Neural progenitor cell (in vitro differentiated cells): ENCODE measurements at regions not wholly inside any gene's neighbourhood (a gene's known extent, or its start where the extent isn't known, plus 50 kb on each side); places are given as distances from the start of the nearest gene placed in this dataset.
A peak's percentile ranks its signal among the peaks of the same experiment; 100 is the strongest.

Experiments
- DNase-seq: peaks from one replicate; pipeline ENCODE4 v3.0.0-alpha.2; 2016; ENCODE audit warnings: low spot score
- H2AFZ ChIP-seq: fragments of 200-600 bp; sonication (generic); replicated peaks from 2 replicates; pipeline ENCODE4 v1.6.1; 2016; ENCODE audit warnings: antibody characterized with exemption
- H3F3A ChIP-seq: fragments of 200-600 bp; sonication (generic); 2 replicates; pipeline ENCODE4 v1.6.1; 2016; ENCODE audit warnings: antibody characterized with exemption, low read depth
- H3K27ac ChIP-seq: fragments of 200-600 bp; sonication (generic); 2 replicates; pipeline ENCODE4 v1.5.1; 2016; ENCODE audit warnings: mild to moderate bottlenecking
- H3K27me3 ChIP-seq: fragments of 200-600 bp; sonication (generic); 2 replicates; pipeline ENCODE4 v1.6.1; 2016; ENCODE audit warnings: mild to moderate bottlenecking, moderate library complexity
- H3K36me3 ChIP-seq: fragments of 200-600 bp; sonication (generic); 2 replicates; pipeline ENCODE4 v1.5.1; 2016
- H3K4me1 ChIP-seq: fragments of 200-600 bp; sonication (generic); 2 replicates; pipeline ENCODE4 v1.6.1; 2016; ENCODE audit warnings: mixed run types
- H3K4me2 ChIP-seq: fragments of 200-600 bp; sonication (generic); 2 replicates; pipeline ENCODE4 v1.6.1; 2016
- H3K4me3 ChIP-seq: fragments of 200-600 bp; sonication (generic); 2 replicates; pipeline ENCODE4 v1.5.1; 2016
- H3K79me2 ChIP-seq: fragments of 200-600 bp; sonication (generic); 2 replicates; pipeline ENCODE4 v1.6.1; 2016; ENCODE audit warnings: low read depth
- H3K9ac ChIP-seq: fragments of 200-600 bp; sonication (generic); 2 replicates; pipeline ENCODE4 v1.6.1; 2016
- H3K9me3 ChIP-seq: fragments of 200-600 bp; sonication (generic); 2 replicates; pipeline ENCODE4 v1.5.1; 2016; ENCODE audit warnings: low read depth
- H4K20me1 ChIP-seq: fragments of 200-600 bp; sonication (generic); 2 replicates; pipeline ENCODE4 v1.6.1; 2016; ENCODE audit warnings: low read depth
- H3K27ac Mint-ChIP-seq: 3 replicates; pipeline ENCODE4 v1.8.0; 2021; ENCODE audit warnings: mixed read lengths
- H3K27me3 Mint-ChIP-seq: 2 replicates; pipeline ENCODE4 v1.8.0; 2022; ENCODE audit warnings: low read depth, mild to moderate bottlenecking, inconsistent platforms, moderate library complexity, mixed read lengths; ENCODE audit not compliant: insufficient read depth
- H3K36me3 Mint-ChIP-seq: 3 replicates; pipeline ENCODE4 v1.8.0; 2021; ENCODE audit warnings: mixed read lengths
- H3K4me1 Mint-ChIP-seq: 3 replicates; pipeline ENCODE4 v1.8.0; 2021; ENCODE audit warnings: mixed read lengths
- H3K4me3 Mint-ChIP-seq: 3 replicates; pipeline ENCODE4 v1.8.0; 2021; ENCODE audit warnings: mild to moderate bottlenecking, moderate library complexity, mixed read lengths
- H3K9me3 Mint-ChIP-seq: 3 replicates; pipeline ENCODE4 v1.8.0; 2020; ENCODE audit warnings: mixed read lengths
- EZH2 ChIP-seq: fragments of 200-600 bp; sonication (generic); IDR thresholded peaks from 2 replicates; pipeline ENCODE4 v1.6.1; 2017; ENCODE audit warnings: antibody characterized with exemption, mild to moderate bottlenecking, moderate library complexity
- EZH2phosphoT487 ChIP-seq: fragments of 200-600 bp; sonication (generic); IDR thresholded peaks from 2 replicates; pipeline ENCODE4 v1.6.1; 2017; ENCODE audit warnings: antibody characterized with exemption
- TF ChIP-seq, protein P1 (sequence below): fragments of 200-600 bp; sonication (generic); IDR thresholded peaks from 2 replicates; pipeline ENCODE4 v1.5.1; 2017; ENCODE audit warnings: antibody characterized with exemption, mild to moderate bottlenecking

DNA sequence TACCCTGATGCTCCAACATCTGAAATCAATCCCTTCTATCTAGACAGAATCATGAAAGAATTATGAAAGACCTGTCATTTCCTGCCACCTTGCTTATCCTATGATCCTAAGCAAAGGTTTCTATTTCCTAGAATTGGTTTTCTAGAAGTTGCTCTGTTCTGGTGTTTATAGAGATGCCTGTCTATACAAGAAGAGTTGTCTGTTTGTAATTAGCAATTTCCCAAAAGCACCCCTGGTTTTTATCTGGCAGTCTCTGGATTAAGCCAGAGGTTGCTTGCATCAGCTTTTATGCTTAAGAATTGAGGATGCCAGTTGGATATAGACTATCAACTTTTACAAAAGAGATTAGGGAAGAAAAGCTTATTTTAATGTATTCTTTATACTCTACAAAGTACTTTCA is 133.0 kb upstream of the EFNA5 start:
- H2AFZ ChIP-seq: no peak overlapping the region
- Mint-ChIP-seq H3K36me3 (peaks cover 2% of the 10 kb centered on the region), H3K27ac (no peak overlapping the region), H3K4me3 (no peak overlapping the region), H3K27me3 (peaks cover 5% of the 10 kb centered on the region), H3K4me1 (peaks cover 12% of the 10 kb centered on the region), H3K9me3 (peaks cover 3% of the 10 kb centered on the region)
- H3K4me3 ChIP-seq: no peak overlapping the region
- no peaks in the 10 kb centered on the region for H3K36me3 ChIP-seq
- H3K79me2 ChIP-seq: no peaks in the 10 kb centered on the region
- peaks cover 60% of the 10 kb centered on the region for H3F3A ChIP-seq
- no peaks in the 10 kb centered on the region for H4K20me1 ChIP-seq
- no peak for TF ChIP-seq EZH2phosphoT487
- no peak for TF ChIP-seq EZH2
- TF ChIP-seq, protein P1, sequence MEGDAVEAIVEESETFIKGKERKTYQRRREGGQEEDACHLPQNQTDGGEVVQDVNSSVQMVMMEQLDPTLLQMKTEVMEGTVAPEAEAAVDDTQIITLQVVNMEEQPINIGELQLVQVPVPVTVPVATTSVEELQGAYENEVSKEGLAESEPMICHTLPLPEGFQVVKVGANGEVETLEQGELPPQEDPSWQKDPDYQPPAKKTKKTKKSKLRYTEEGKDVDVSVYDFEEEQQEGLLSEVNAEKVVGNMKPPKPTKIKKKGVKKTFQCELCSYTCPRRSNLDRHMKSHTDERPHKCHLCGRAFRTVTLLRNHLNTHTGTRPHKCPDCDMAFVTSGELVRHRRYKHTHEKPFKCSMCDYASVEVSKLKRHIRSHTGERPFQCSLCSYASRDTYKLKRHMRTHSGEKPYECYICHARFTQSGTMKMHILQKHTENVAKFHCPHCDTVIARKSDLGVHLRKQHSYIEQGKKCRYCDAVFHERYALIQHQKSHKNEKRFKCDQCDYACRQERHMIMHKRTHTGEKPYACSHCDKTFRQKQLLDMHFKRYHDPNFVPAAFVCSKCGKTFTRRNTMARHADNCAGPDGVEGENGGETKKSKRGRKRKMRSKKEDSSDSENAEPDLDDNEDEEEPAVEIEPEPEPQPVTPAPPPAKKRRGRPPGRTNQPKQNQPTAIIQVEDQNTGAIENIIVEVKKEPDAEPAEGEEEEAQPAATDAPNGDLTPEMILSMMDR: no peak
- H3K27ac ChIP-seq: peak overlapping the region; percentile 95
- DNase-seq: no peak
- no peaks in the 10 kb centered on the region for H3K9me3 ChIP-seq
- no peak overlapping the region for H3K9ac ChIP-seq
- H3K4me1 ChIP-seq: peaks cover 69% of the 10 kb centered on the region
- peak overlapping the region; percentile 73 for H3K4me2 ChIP-seq
- H3K27me3 ChIP-seq: no peaks in the 10 kb centered on the region

- Histone ChIP-seq H3K27me3 (no peaks in the 10 kb centered on the region), H3K9me3 (no peaks in the 10 kb centered on the region), H3K4me2 (no peak overlapping the region), H3K9ac (no peak overlapping the region), H3K36me3 (no peaks in the 10 kb centered on the region), H3K79me2 (no peaks in the 10 kb centered on the region), H3F3A (peaks cover 33% of the 10 kb centered on the region), H3K4me3 (no peak overlapping the region), H3K27ac (no peak overlapping the region), H2AFZ (no peak overlapping the region), H3K4me1 (peaks cover 42% of the 10 kb centered on the region), H4K20me1 (no peaks in the 10 kb centered on the region)
- Mint-ChIP-seq H3K27ac (no peak overlapping the region), H3K27me3 (peaks cover 5% of the 10 kb centered on the region), H3K4me1 (peaks cover 12% of the 10 kb centered on the region), H3K36me3 (peaks cover 2% of the 10 kb centered on the region), H3K9me3 (peaks cover 4% of the 10 kb centered on the region), H3K4me3 (no peak overlapping the region)
- TF ChIP-seq, protein P1: no peak
- TF ChIP-seq EZH2: no peak
- no peak for TF ChIP-seq EZH2phosphoT487
- DNase-seq: no peak
Observed at GRCh38 chr5:107801061-107801460, 130.3 kb upstream of the EFNA5 start.

DNA sequence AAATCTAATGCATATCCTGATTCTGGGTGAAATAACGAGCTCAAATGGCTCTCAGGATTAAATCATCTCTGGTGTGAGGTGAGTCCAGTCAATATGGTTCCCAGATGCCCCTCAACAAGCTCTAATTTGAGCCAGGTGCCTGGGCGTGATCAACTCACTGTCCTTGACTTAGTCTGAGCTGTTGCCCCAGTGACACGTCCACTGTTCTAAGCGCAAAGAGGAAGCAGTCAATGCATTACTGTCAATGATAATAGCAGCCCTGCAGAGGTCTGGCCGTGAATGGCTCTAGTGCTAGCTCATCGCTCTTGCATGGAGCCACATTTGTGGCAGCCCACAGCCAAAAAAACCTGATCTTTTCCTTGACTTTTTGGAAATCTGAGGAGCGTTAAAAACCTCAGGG is 128.6 kb upstream of the EFNA5 start:
- H3K27ac Mint-ChIP-seq: peak overlapping the region; percentile 67
- no peaks in the 10 kb centered on the region for H3K9me3 ChIP-seq
- no peak overlapping the region for H3K4me3 ChIP-seq
- no peaks in the 10 kb centered on the region for H4K20me1 ChIP-seq
- H3K4me3 Mint-ChIP-seq: no peak overlapping the region
- H3K36me3 Mint-ChIP-seq: peaks cover 2% of the 10 kb centered on the region
- H3K79me2 ChIP-seq: no peaks in the 10 kb centered on the region
- DNase-seq: peak; percentile 26
- peaks cover 12% of the 10 kb centered on the region for H3K27me3 Mint-ChIP-seq
- TF ChIP-seq EZH2phosphoT487: no peak
- no peaks in the 10 kb centered on the region for H3K36me3 ChIP-seq
- no peak overlapping the region for H3K27ac ChIP-seq
- H3K4me2 ChIP-seq: peak overlapping the region; percentile 3
- no peaks in the 10 kb centered on the region for H3K27me3 ChIP-seq
- peak overlapping the region; percentile 62 for H2AFZ ChIP-seq
- peaks cover 9% of the 10 kb centered on the region for H3K9me3 Mint-ChIP-seq
- peaks cover 25% of the 10 kb centered on the region for H3K4me1 ChIP-seq
- peaks cover 16% of the 10 kb centered on the region for H3F3A ChIP-seq
- H3K9ac ChIP-seq: no peak overlapping the region
- peaks cover 11% of the 10 kb centered on the region for H3K4me1 Mint-ChIP-seq

DNA sequence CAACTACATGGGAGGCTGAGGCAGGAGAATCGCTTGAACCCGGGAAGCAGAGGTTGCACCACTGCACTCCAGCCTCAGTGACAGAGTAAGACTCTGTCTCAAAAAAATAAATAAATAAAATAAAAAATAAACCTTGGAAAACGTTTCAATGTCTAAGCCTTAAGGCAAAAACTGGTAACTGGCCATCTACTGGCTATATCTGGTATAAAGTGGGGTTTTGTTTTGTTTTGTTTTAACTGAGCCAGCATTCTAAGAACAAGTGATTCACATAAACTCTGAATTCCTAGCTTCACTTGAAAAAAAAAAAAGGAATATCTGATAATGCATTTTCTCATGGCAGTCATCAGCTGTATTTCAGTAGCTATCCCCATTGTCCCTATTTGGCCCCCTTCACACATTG is 126.1 kb upstream of the EFNA5 start:
- TF ChIP-seq EZH2phosphoT487: no peak
- no peak for TF ChIP-seq EZH2
- TF ChIP-seq, protein P1: no peak
- Mint-ChIP-seq H3K36me3 (no peaks in the 10 kb centered on the region), H3K27ac (no peak overlapping the region), H3K9me3 (peaks cover 9% of the 10 kb centered on the region), H3K4me1 (peaks cover 8% of the 10 kb centered on the region), H3K27me3 (peaks cover 16% of the 10 kb centered on the region), H3K4me3 (no peak overlapping the region)
- no peak overlapping the region for H3K4me2 ChIP-seq
- no peak overlapping the region for H3K4me3 ChIP-seq
- H3F3A ChIP-seq: peaks cover 9% of the 10 kb centered on the region
- no peaks in the 10 kb centered on the region for H3K36me3 ChIP-seq
- H3K79me2 ChIP-seq: no peaks in the 10 kb centered on the region
- no peak overlapping the region for H2AFZ ChIP-seq
- DNase-seq: no peak
- H3K9me3 ChIP-seq: no peaks in the 10 kb centered on the region
- no peak overlapping the region for H3K27ac ChIP-seq
- peaks cover 8% of the 10 kb centered on the region for H3K4me1 ChIP-seq
- H3K9ac ChIP-seq: no peak overlapping the region
- H3K27me3 ChIP-seq: no peaks in the 10 kb centered on the region
- no peaks in the 10 kb centered on the region for H4K20me1 ChIP-seq
